HCT116 (cell line): ENCODE measurements at regions not wholly inside any gene's neighbourhood (a gene's known extent, or its start where the extent isn't known, plus 50 kb on each side); places are given as distances from the start of the nearest gene placed in this dataset.

Source experiments
- ATAC-seq: fragments of 200-7000 bp; cut with Tn5 transposase; 2 replicates; pipeline ENCODE4 v1.9.1; 2020; ENCODE audit warnings: mild to moderate bottlenecking, moderate library complexity
- BruUV-seq: library from RNA; stranded (reverse); fragments of 400-500 nt; replicated peaks from 2 replicates; lab custom pipeline; 2021; lab: Mats Ljungman, UMichigan
- CTCF ChIA-PET: fragments of 300-600 bp; sonication (Branson Sonifier 250); formaldehyde crosslinking; loops from one replicate; lab custom pipeline; 2021; ENCODE audit warnings: antibody characterized with exemption; lab: Charles Lee
- POLR2A ChIA-PET: fragments of 300-600, 350-600 bp; sonication (Branson Sonifier 250); formaldehyde crosslinking; loops from one replicate; lab custom pipeline; 2021; ENCODE audit warnings: antibody characterized with exemption; lab: Charles Lee
- RAD21 ChIA-PET, 2 experiments: fragments of 300-600 bp; sonication (Branson Sonifier 250); formaldehyde crosslinking; loops; one replicate each; lab custom pipeline; 2023; ENCODE audit warnings: low total read pairs in 2 of 2; ENCODE audit not compliant: uncharacterized antibody in 2 of 2, unreplicated experiment in 2 of 2, low non-redundant PET in 1 of 2; lab: Charles Lee
- DNase-seq: peaks from one replicate; pipeline ENCODE4 v3.0.0-alpha.2; 2010; ENCODE audit warnings: low read depth, low spot score
- H2AFZ ChIP-seq: fragments of 200-600 bp; shearing (Covaris generic), sonication (generic); 2 replicates; pipeline ENCODE4 v1.6.1; 2017; ENCODE audit warnings: low read depth, mixed run types, mixed read lengths, antibody characterized with exemption, low read length; ENCODE audit not compliant: poor library complexity, severe bottlenecking
- H3K27ac ChIP-seq: 2 replicates; pipeline ENCODE4 v1.5.1; 2012; ENCODE audit warnings: low read depth, low read length
- H3K27me3 ChIP-seq: fragments of 200-600 bp; sonication (generic); 2 replicates; pipeline ENCODE4 v1.6.1; 2016; ENCODE audit warnings: mixed run types, low read length, mixed read lengths; ENCODE audit not compliant: insufficient read depth
- H3K36me3 ChIP-seq, 2 experiments: fragments of 200-500 bp in 1 of 2; fragments of 200-600 bp in 1 of 2; sonication (Bioruptor generic) in 1 of 2; sonication (generic) in 1 of 2; 2 replicates each; pipeline versions ENCODE4 v1.5.1 to v1.6.1; 2014 to 2016; ENCODE audit warnings: low read length in 2 of 2, inconsistent platforms in 1 of 2, mixed read lengths in 1 of 2, mixed run types in 1 of 2; ENCODE audit not compliant: insufficient read depth in 2 of 2, control insufficient read depth in 1 of 2
- H3K4me1 ChIP-seq, 2 experiments: fragments of 200-600 bp in 1 of 2; sonication (generic) in 1 of 2; 2 replicates each; pipeline versions ENCODE4 v1.5.1 to v1.6.1; 2012 to 2017; ENCODE audit warnings: low read length in 2 of 2, inconsistent platforms in 1 of 2, mild to moderate bottlenecking in 1 of 2, mixed read lengths in 1 of 2, mixed run types in 1 of 2, moderate library complexity in 1 of 2; ENCODE audit not compliant: insufficient read depth in 2 of 2, control insufficient read depth in 1 of 2
- H3K4me2 ChIP-seq: fragments of 200-600 bp; sonication (generic); 2 replicates; pipeline ENCODE4 v1.6.1; 2017; ENCODE audit warnings: mixed run types, low read length, mixed read lengths
- H3K4me3 ChIP-seq, 2 experiments: fragments of 200-600 bp in 1 of 2; sonication (generic) in 1 of 2; replicated peaks in 1 of 2; 2 replicates each; pipeline ENCODE4 v1.5.1; 2011 to 2016; ENCODE audit warnings: low read length in 2 of 2, control low read depth in 1 of 2, low read depth in 1 of 2, mild to moderate bottlenecking in 1 of 2, mixed read lengths in 1 of 2, mixed run types in 1 of 2
- H3K79me2 ChIP-seq: fragments of 200-600 bp; sonication (generic); 2 replicates; pipeline ENCODE4 v1.6.1; 2017; ENCODE audit warnings: mild to moderate bottlenecking, mixed run types, low read length, moderate library complexity, mixed read lengths; ENCODE audit not compliant: insufficient read depth
- H3K9ac ChIP-seq: fragments of 200-600 bp; sonication (generic); 2 replicates; pipeline ENCODE4 v1.6.1; 2016; ENCODE audit warnings: low read length, mixed read lengths
- H3K9me2 ChIP-seq: fragments of 200-600 bp; sonication (generic), shearing (Covaris generic); 2 replicates; pipeline ENCODE4 v1.6.1; 2017; ENCODE audit warnings: mixed run types, mild to moderate bottlenecking, moderate library complexity; ENCODE audit not compliant: insufficient read depth
- H3K9me3 ChIP-seq, 2 experiments: fragments of 200-500 bp in 1 of 2; fragments of 200-600 bp in 1 of 2; sonication (Bioruptor generic) in 1 of 2; sonication (generic) in 1 of 2; 2 replicates each; pipeline ENCODE4 v1.6.1; 2014 to 2017; ENCODE audit warnings: low read length in 2 of 2, mixed read lengths in 2 of 2, inconsistent platforms in 1 of 2, low read depth in 1 of 2, mild to moderate bottlenecking in 1 of 2, mixed run types in 1 of 2, moderate library complexity in 1 of 2; ENCODE audit not compliant: control insufficient read depth in 1 of 2, insufficient read depth in 1 of 2
- H4K20me1 ChIP-seq: fragments of 200-600 bp; sonication (generic), shearing (Covaris generic); 2 replicates; pipeline ENCODE4 v1.6.1; 2017; ENCODE audit warnings: mixed run types, mild to moderate bottlenecking, moderate library complexity; ENCODE audit not compliant: insufficient read depth
- CBX3 ChIP-seq: IDR thresholded peaks from 2 replicates; pipeline ENCODE4 v1.6.1; 2012; ENCODE audit warnings: low read depth
- EGR1 ChIP-seq: IDR thresholded peaks from 2 replicates; pipeline ENCODE4 v1.6.1; 2012; ENCODE audit warnings: low read depth
- FOSL1 ChIP-seq: IDR thresholded peaks from 2 replicates; pipeline ENCODE4 v1.6.1; 2012; ENCODE audit warnings: low read depth
- MAX ChIP-seq: IDR thresholded peaks from 2 replicates; pipeline ENCODE4 v1.6.1; 2012
- RAD21 ChIP-seq: IDR thresholded peaks from 2 replicates; pipeline ENCODE4 v1.6.1; 2012; ENCODE audit warnings: low read depth, mild to moderate bottlenecking
- REST ChIP-seq: IDR thresholded peaks from 2 replicates; pipeline ENCODE4 v1.6.1; 2012; ENCODE audit warnings: low read depth
- SP1 ChIP-seq: IDR thresholded peaks from 2 replicates; pipeline ENCODE4 v1.6.1; 2012; ENCODE audit warnings: low read depth
- TCF7L2 ChIP-seq: IDR thresholded peaks from 2 replicates; pipeline ENCODE4 v1.7.0; 2011; ENCODE audit warnings: borderline replicate concordance, inconsistent platforms; ENCODE audit not compliant: insufficient read depth, insufficient read length; ENCODE audit errors: extremely low read depth
- YY1 ChIP-seq: IDR thresholded peaks from 2 replicates; pipeline ENCODE4 v1.6.1; 2011; ENCODE audit warnings: low read length, low read depth, moderate library complexity, mild to moderate bottlenecking; ENCODE audit not compliant: insufficient replicate concordance; ENCODE audit errors: extremely low read depth
- ZFX ChIP-seq: fragments of 450-650 bp; IDR thresholded peaks from 2 replicates; pipeline ENCODE4 v1.6.1; 2017
- ZNF274 ChIP-seq: fragments of 200-500 bp; sonication (Bioruptor generic); IDR thresholded peaks from 2 replicates; pipeline ENCODE4 v1.6.1; 2014; ENCODE audit warnings: mild to moderate bottlenecking, low read depth, low read length, inconsistent platforms
- intact Hi-C: fragments of 100-400 bp; cut with micrococcal nuclease; formaldehyde crosslinking; loops from 2 replicates; pipeline ENCODE4 v1.10.0; 2022

- no peak for TF ChIP-seq REST
- no peak for TF ChIP-seq FOSL1
- TF ChIP-seq CBX3: no peak
- no peak for TF ChIP-seq EGR1
- TF ChIP-seq TCF7L2: no peak
- no peak for TF ChIP-seq SP1
- TF ChIP-seq YY1: no peak
- no peak for TF ChIP-seq ZFX
These were observed 1434.6 kb downstream of the C4orf33 start (continued) for GRCh38 chr4:130530505-130530904.

- no peaks in the 10 kb centered on the region for H3K79me2 ChIP-seq
- TF ChIP-seq ZNF274 (no peak), RAD21 (no peak), MAX (no peak), SP1 (no peak)
- no peak overlapping the region for H3K9ac ChIP-seq
- no peak overlapping the region for H3K27ac ChIP-seq
- ATAC-seq: no peak
- BruUV-seq: no TSS peak
- no peaks in the 10 kb centered on the region for H3K9me3 ChIP-seq
- RAD21 ChIA-PET: no interaction called here
- intact Hi-C loops: no loop called here
- no peaks in the 10 kb centered on the region for H3K9me2 ChIP-seq
- H3K4me3 ChIP-seq: no peak overlapping the region
- no peaks in the 10 kb centered on the region for H4K20me1 ChIP-seq
- DNase-seq: no peak
- no peak overlapping the region for H3K4me2 ChIP-seq
- H3K27me3 ChIP-seq: no peaks in the 10 kb centered on the region
- no peaks in the 10 kb centered on the region for H3K4me1 ChIP-seq
- H2AFZ ChIP-seq: no peak overlapping the region
- CTCF ChIA-PET: no interaction called here
- H3K36me3 ChIP-seq: no peaks in the 10 kb centered on the region
- POLR2A ChIA-PET: no interaction called here
These were observed 1438.7 kb downstream of the C4orf33 start for GRCh38 chr4:130534651-130535050.
